COLO668 (cell line): ENCODE measurements at regions not wholly inside any gene's neighbourhood (a gene's known extent, or its start where the extent isn't known, plus 50 kb on each side); places are given as distances from the start of the nearest gene placed in this dataset.
"Not testable (repeated sequence)": the region's sequence is repeated elsewhere in the genome, so short reads cannot be mapped to it uniquely, and the experiment has no call there.

Experiments
- DNase-seq: peaks from one replicate; lab custom pipeline; 2025; ENCODE audit not compliant: unreplicated experiment; lab: John Stamatoyannopoulos, UW

DNA sequence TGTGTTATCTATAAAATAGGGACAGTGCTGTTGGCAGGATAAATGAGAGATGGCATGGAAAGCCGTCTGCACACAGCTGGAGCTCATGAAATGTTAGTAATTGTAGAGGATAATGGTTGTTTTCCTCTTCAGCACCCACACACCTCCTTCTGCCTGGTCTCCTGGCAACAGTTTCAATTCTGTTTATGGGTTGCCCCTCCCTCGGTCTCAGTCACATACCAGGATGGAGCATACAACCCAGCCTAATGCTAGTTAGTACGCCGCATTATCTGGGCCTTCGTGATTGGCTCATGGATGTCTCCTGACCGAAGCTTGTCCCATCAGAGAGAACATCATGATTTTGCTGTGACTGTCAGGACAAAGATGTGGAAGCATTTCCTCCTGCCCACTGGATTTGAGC lies 126.2 kb upstream of the WSCD1 start:
- DNase-seq = no peak

DNA sequence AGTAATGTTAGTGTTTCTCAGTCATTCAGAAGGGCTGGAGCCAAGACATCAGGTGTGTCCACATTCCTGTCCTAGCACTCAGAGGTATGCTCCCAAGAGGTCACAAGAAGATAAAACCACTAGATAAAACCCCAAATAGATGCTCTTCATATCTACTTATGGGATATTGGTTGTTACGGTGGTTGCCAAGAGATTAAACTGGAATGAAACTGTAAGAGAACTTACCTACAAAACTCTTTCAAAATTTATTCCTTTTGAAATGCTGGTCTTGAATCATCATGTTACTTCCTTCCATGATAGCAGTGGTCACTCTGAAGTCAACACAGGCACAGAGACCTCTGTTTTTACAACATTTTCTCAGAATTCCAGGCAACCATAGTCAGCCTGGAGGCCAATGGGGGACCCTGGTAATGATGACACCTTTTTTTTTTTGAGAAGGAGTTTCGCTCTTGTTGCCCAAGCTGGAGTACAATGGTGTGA lies 122.4 kb upstream of the WSCD1 start:
- no peak for DNase-seq

DNA sequence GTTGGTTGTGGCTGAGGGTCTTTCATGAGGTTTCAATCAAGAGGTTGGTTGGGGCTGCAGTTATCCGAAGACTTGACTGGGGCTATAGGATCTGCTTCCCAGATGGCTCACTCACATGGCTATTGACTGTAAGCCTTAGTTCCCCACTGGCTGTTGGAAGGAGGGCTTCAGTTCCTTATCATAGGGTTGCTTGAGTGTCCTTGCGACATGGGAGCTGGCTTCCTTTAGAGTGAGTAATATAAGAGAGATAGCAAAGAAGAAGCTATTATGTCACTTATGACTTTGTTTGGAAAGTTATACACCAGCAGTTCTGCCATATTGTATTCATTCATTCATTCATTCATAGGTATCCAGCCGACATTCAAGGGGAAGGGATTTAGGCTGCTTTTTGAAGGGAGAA lies 121.4 kb upstream of the WSCD1 start:
- no peak for DNase-seq

DNA sequence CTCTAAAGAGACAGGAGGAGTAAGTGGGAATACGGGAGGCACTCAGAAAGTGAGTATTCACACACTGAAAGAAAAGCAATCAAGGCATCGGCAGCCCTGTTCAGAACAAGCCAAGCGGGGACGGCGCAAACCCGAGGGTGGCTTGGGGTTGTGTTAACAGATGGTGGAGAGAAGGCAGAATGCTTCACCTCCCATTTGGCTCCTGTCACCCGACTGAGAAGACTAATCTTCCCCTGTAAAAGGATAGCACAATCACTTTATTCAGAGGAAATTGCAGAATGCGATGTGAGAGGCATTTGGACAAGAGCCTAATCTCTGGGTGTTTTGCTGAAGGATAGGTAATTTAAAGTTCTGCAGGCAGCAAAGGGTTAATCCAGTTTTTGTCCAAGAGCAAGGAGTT lies 119.3 kb upstream of the WSCD1 start:
- DNase-seq = no peak

DNA sequence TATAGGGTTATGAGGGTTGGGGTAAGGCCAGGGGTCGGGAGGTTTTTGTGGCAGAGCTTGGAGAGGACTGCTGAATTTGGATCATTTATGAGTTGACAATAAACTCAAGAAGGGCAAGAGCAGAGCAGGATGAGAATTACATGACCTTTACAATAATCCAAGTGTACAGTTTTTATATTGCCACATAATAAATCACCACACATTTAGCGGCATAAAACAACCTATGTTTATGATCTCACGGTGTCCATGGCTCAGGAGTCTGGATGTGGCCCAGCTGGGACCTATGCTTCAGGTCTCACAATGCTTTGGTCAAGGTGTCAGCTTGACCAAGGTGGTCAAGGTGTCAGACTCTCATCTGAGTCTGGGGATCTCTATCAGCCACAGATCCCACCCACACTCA lies 118.3 kb upstream of the WSCD1 start:
- no peak for DNase-seq

DNA sequence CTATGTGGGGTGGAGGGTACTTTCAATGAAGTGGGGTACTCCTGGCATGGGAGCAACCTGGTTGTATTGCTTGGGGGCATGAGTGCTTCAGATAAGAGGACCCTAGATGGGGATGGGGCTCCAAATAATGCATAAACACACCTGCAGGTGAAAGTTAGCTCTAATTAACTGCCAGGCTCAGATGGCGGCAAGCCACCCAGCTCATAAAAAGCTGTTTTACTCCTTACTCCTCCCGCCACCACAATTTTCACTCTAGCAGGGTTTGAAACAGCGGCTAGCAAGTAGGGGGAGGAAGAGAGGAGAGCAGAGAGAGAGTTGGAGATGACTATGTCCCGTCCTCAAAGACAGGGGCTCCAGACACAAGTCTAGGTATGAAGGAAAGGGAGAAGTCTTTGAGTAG lies 117.7 kb upstream of the WSCD1 start:
- no peak for DNase-seq

DNA sequence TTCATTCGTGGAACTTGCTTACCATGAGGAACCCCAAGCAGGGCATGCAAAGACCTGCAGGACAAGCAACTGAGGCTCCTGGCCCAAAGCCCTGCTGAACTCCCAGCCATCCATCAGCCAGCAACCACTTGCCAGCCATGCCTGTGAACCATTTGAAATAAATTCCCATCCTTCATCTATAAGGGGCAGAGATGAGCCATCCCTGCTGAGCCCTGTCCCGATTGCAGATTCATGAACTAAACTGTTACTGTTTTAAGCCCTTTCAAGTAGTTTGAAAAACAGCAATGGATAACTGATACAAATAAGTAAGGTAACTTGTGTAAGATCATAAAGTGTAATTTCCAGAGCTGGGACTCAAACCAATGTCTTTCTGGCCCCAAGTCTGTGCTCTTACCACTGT lies 114.4 kb upstream of the WSCD1 start:
- no peak for DNase-seq

DNA sequence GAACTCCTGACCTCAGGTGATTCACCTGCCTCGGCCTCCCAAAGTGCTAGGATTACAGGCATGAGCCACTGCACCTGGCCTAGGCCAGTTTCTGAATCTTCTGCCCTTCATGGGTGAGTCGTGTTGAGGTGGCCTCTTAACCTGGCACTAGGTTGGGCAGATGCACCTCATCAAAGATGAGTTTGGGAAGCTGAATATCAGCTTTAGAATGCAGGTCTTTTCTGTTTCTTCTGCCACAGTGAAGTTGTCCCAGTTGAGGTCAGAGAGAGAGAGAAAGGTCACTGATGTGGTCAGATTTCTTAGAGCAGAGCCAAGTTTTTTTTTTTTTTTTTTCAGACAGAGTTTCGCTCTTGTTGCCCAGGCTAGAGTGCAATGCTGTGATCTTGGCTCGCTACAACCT lies 111.3 kb upstream of the WSCD1 start:
- DNase-seq = no peak

DNA sequence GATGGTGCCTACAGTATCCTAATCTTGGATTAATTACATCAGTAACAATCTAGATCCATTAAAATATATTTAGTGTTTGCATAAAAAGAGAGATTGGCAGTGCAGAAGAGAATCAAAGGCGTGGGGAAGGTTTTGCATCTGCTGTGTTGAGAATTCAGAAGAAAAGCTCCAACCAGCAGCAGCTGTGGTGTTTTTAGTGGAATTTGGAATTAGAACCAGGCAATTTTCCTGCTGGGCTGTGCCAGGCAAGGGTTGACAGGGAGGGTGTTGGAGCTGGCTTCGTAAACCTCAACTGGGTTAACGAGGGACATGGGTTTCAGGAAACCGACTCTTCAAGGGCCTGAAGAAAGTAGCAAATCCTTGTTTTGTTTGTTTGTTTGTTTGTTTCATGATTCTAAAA lies 107.8 kb upstream of the WSCD1 start:
- DNase-seq = no peak

DNA sequence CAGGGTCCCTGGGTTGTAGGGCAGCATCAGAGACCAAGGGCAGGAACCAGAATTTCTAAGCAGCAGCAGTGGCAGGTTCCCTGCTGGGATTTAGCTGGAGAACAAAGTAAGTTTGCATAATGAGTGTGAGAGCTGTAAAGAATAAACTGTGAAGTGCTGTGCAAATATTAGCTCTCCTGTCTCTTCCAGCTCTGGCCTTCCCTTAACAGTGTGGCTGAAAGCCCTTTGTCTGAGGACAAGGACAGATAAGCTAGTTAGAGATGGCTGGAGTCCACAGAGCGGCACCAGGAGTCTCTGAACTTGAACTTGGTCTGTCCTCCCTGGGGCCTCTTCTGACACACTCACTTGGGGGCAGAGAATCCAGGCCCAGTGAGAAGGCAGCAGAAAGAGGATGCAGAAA lies 98.2 kb upstream of the WSCD1 start:
- peak; percentile 3 for DNase-seq

DNA sequence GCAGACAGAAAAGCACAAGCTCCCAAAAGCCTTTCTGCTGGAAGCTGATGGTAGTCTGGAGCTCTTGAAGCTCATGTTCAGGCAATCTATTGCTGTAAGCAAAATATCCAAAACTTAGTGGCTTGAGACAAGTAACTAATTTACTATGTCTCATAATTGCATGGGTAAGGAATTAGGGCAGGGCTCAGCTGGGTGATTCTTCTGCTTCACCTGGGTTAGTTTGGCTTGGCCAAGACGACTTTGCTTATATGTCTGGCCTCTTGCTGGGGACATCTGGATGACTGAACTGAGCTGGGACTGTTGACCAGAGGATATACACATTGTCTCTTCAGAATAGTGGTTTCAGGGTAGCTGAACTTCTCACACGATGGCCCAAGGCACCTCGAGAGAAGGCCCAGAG lies 96.8 kb upstream of the WSCD1 start:
- DNase-seq = no peak

DNA sequence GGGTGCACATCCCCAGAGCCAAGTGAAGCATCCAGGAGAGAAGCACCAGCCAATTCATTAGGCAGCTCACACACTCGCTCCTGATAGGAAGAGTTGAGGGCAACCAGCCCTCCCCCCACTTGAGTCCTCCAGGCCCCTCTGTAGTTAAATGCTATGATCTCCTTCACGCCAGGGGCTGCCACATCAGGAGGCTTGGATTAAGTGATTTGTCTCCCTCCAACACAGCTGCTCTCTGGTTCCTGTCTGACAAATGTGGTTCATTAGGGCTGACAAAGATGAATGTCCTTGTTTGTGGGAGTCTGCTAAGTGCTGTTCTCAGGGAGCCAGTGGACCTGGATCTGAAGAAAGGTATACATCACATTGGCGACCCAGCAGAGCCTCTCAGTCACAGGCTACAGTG lies 94.5 kb upstream of the WSCD1 start:
- DNase-seq = no peak

DNA sequence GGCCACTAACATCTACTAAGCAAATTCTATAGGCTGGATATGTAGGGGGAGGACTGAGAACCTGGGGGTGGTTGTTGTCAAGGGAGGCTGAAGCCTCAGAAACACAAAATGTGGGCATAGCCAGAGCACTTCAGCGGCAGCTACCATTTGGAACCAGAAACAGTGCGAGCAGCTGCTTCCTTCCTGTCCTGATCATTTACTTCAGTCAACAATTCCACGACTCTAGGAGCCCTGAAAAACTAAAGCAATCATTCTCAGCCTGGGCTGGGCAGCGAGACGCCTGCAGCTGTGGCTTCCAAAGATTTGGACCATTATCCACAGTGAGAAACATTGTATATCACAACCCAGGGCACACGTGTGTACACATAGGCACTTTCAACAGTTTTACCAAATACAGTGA lies 93.9 kb upstream of the WSCD1 start:
- DNase-seq = no peak

DNA sequence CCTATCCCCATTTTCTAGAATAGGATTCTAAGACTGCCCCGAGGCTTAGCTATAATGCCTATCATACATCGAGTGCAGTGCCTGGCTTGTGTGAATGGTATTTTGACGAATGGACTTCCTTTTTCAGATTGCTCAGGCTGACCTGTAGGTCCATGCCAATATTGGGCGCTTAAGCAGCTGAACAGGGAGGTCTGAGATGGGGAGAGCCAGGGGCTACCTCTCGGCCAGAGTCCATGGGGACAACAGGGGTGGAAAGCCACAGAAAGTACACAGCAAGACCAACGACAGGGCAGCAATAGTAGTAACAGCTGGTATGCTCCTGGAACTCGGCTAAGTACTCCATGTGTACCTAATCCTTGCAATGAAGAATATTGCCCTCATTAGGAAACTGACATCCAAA lies 91.7 kb upstream of the WSCD1 start:
- no peak for DNase-seq

DNA sequence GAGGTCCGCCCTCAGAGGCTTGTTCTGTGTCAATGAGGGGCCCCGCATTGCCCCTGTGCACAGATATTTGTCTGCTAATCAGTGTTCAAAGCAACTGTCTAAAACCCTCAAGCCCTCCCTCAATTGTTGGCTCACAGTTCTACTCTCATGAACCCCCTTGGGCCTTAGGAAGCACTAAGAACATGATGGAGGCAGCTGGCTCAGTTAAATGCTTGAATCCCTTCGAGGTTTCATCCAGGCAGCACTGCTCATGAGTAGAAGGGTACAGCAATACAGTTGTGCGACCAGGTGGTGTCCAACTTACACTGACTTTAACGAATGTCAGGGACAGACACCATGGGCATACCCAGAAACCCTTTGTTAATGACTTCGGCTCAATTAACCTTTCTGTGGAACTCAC lies 89.2 kb upstream of the WSCD1 start:
- no peak for DNase-seq

DNA sequence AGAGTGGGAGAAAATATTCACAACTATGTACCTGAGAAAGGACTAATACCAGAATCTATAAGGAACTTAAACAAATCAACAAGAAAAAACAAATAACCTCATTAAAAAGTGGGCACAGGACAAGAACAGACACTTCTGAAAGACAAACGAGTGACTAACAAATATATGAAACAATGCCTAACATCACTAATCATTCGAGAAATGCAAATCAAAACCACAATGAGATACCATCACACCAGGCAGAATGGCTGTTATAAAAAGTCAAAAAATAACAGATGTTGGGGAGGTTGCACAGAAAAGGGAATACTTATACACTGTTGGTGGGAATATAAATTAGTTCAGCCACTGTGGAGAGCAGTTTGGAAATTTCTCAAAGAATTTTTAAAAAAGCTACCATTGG lies 83.5 kb upstream of the WSCD1 start:
- DNase-seq = no peak

DNA sequence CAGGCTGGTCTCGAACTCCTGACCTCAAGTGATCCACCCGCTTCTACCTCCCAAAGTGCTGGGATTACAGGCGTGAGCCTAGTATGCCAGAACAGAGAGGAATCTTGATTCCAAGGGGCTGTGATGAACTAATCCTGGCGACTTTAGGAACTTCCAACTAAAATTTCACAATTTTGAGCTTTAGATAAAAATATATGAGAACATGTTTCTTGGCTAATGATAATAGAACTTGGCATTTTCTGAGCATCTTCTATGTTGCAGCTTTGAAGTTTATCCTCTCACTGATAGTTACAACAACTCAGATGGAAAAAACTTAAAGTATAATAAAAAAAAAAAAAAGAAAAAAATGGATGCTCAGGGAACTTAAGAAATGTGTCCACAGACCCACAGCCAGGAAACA lies 69.8 kb upstream of the WSCD1 start:
- no peak for DNase-seq

DNA sequence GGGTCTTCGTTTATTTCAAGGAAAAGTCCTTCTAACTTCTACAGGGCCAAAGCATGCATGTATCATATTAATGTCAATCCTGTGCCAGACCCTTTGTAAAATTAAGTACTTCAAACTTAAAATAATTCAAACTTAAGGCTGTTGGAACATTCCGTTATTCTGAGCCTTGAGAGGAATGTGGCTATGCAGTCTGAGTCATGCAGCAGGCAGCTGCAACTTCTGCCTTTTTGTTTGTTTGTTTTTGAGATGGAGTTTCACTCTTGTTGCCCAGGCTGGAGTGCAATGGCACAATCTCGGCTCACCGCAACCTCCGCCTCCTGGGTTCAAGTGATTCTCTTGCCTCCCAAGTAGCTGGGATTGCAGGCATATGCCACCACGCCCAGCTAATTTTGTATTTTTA lies 67.0 kb upstream of the WSCD1 start:
- not testable (repeated sequence) for DNase-seq

DNA sequence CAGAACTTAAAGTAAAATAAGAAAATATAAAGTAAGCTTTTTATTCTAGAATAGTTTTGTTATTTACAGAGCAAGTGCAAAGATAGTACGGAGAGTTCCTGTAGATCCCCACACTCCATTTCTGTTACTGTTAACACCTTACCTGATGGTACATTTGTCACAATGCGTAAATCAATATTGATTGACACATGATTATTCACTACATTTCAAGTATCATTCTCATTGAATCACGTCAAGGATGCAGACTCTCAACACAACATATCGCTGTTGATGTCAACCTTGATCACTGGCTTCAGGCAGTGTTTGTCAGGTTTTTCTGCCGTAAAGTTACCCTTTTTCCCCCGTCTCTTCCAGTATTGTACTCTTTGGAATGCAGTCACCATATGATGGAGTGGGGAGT lies 64.2 kb upstream of the WSCD1 start:
- no peak for DNase-seq

DNA sequence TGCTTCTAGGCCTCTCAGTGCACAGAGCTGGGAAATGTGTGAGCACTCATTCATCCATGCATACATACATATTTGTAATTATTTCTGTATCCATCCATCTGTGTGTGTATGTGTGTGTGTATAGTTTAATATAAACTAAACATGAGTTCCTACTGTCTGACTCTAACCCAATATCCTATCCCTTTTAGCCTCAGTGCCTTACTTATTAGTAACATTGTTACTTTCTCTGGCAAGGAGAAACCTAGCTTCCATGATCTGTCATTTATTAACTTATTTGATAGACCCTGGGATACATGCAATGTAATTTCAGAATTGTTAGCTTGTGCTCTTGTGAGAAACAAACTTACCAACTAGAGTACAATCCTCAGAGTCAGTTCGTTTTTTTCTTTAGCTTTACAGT lies 59.0 kb upstream of the WSCD1 start:
- no peak for DNase-seq

DNA sequence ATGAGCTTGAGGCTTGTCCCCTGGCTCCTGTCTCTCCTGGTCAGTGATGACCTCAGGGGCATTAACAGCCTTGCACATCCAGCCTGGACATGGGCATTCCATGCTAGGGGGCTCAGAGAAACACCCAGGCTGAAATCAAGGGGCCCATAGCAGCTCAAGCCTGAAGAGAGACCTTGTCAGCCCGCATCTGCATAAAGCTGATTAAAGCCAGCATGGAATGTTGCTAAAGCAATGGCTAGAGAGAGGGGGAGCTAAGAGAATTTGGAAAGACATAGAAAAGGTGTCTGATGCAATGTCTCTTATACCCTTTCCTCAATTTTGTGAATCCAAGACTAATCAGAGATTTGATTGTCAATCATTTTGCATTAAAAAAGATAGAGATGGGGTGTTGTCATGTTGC lies 51.4 kb upstream of the WSCD1 start:
- DNase-seq = no peak

DNA sequence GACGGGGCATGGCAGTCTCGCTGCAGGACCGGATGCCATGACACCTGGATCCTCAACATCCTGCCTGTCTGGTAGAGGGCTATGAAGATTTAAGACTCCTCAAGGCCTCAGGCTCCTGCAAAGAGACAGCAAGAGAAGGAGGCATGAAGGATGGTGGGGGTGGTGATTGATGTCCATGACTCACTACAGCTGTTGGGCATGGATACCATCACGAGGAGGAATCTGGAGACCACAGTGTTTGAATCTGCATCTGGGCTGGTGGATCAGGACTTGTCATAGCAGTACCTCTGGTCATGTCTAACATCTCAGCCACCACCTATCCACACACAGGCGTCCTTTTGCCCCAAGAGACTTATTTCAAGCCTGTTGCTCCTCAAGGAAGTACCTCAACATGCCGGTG lies 50.2 kb upstream of the WSCD1 start:
- no peak for DNase-seq

DNA sequence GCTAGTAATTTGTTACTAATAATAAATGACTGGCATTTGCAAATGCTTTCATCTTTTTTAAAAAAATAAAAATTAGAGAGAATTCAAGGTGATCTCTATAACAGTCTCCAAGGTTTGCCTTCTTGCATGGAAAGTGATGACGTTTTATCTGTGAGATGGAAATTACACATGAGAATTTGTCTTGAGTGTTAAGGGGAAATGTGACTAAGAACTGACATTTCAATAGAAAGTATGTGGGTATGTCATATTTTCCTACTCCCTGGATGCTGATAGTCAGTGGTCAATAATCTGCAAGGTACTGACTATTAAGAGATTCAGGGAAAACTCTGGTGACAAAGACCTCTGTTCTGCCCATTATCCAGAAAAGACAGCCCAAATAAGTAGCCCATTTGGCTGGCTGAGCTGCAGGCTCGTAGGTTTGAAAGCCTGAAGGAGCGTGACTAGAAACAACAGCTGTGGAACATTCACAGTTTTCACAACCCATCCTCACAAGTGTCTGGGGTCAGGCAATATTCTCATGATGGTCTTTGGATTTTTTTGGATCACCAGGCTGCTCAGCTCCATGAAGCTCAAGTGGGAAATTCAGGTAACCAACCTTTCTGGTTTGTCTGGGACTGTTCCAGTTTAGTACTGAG lies 49.7 kb upstream of the WSCD1 start:
- DNase-seq = no peak
